Esophagus squamous epithelium (tissue), 5 donors: ENCODE measurements at regions not wholly inside any gene's neighbourhood (a gene's known extent, or its start where the extent isn't known, plus 50 kb on each side); places are given as distances from the start of the nearest gene placed in this dataset.

Experiments
- DNase-seq: peaks from one replicate; lab custom pipeline; 2025; lab: John Stamatoyannopoulos, UW
- H3K27ac ChIP-seq, 4 donors: fragments of 200-600 bp; sonication (generic); one replicate each; pipeline ENCODE4 v1.5.1; 2016 to 2019; ENCODE audit warnings: mild to moderate bottlenecking in 1 of 4
- H3K27me3 ChIP-seq, 4 donors: fragments of 200-600 bp; sonication (generic); 1 replicate in 3 of 4; 2 replicates in 1 of 4; pipeline versions ENCODE4 v1.5.1 to v1.6.0; 2017 to 2021; ENCODE audit warnings: antibody characterized with exemption in 1 of 4
- H3K36me3 ChIP-seq, 3 donors: fragments of 200-600 bp; sonication (generic); one replicate each; pipeline ENCODE4 v1.5.1; 2016 to 2019
- H3K4me1 ChIP-seq, 3 donors: fragments of 200-600 bp; sonication (generic); one replicate each; pipeline ENCODE4 v1.5.1; 2017 to 2019
- H3K4me3 ChIP-seq, 4 donors: fragments of 200-600 bp; sonication (generic); 1 replicate in 3 of 4; 2 replicates in 1 of 4; pipeline ENCODE4 v1.5.1; 2016 to 2019; ENCODE audit warnings: mild to moderate bottlenecking in 2 of 4, moderate library complexity in 1 of 4
- H3K9me3 ChIP-seq, 3 donors: fragments of 200-600 bp; sonication (generic); one replicate each; pipeline ENCODE4 v1.5.1; 2016 to 2019
- POLR2A ChIP-seq, 4 donors: fragments of 450-650 bp; IDR thresholded peaks; one replicate each; pipeline ENCODE4 v1.6.1; 2017; ENCODE audit warnings: antibody characterized with exemption in 4 of 4, mild to moderate bottlenecking in 4 of 4, moderate library complexity in 3 of 4
- WGBS, 2 donors: methylation state at CpG; one replicate each; pipeline ENCODE4 v1.1.5; 2018; 5-methylcytosine and 5-hydroxymethylcytosine counted together
- intact Hi-C: fragments of 100-400 bp; cut with DNase I; formaldehyde crosslinking; loops from one replicate; pipeline ENCODE4 v1.15.0; 2022
- TF ChIP-seq, protein P1 (sequence below), 6 experiments: fragments of 450-650 bp in 4 of 6; fragments of 200-600 bp in 2 of 6; sonication (generic) in 2 of 6; IDR thresholded peaks; one replicate each; pipeline ENCODE4 v1.5.1; 2016 to 2019; ENCODE audit warnings: antibody characterized with exemption in 6 of 6, mild to moderate bottlenecking in 4 of 6, moderate library complexity in 4 of 6
- donor health status: DM: yes; HTN: yes; CAD: no.

DNA sequence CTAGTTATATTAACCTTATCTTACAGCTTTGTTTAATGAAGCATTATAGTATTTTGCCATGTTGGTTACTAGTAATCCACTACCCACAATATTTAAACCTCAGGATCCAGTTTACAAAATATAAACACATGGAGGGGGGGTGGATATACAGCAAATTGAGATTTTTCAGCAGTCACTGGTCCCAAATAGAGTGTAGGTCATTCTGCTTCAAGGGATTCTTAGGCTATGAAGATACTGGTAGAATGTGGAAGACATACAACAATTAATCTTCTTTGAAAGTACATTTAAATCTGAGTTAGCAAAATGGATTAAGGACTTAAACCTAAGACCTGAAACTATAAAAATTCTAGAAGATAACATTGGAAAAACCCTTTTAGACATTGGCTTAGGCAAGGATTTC is 569.6 kb downstream of the ZNF674 start:
- intact Hi-C loops = no loop called here
- H3K36me3 ChIP-seq = no peaks in the 10 kb centered on the region

DNA sequence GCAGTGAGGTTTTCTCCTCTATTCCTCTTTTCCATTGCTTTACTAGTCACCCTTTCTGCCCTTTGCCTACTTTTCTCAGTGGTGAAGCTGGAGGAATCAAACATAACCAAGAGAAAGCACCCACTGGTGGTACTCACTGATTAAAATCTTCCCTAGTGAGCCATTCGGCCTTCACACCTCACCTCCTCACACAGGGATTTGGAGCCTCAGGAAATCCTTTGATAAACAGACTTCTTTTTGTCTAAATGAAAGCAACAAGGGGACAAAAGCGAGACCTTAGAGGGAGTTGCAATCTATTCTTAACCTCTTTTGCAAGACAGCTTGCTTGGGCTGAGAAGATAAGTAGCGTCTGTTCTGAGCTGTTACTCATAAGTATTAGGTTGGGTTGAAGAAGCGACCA is 572.6 kb downstream of the ZNF674 start:
- TF ChIP-seq, protein P1, sequence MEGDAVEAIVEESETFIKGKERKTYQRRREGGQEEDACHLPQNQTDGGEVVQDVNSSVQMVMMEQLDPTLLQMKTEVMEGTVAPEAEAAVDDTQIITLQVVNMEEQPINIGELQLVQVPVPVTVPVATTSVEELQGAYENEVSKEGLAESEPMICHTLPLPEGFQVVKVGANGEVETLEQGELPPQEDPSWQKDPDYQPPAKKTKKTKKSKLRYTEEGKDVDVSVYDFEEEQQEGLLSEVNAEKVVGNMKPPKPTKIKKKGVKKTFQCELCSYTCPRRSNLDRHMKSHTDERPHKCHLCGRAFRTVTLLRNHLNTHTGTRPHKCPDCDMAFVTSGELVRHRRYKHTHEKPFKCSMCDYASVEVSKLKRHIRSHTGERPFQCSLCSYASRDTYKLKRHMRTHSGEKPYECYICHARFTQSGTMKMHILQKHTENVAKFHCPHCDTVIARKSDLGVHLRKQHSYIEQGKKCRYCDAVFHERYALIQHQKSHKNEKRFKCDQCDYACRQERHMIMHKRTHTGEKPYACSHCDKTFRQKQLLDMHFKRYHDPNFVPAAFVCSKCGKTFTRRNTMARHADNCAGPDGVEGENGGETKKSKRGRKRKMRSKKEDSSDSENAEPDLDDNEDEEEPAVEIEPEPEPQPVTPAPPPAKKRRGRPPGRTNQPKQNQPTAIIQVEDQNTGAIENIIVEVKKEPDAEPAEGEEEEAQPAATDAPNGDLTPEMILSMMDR (IDR thresholded peaks at IDR 0.05) = no peak
- TF ChIP-seq POLR2A (IDR thresholded peaks at IDR 0.05) = no peak
- 59 to 89% methylated on average over 4 of the region's 4 CpGs for WGBS, 2 donors
- H3K4me3 ChIP-seq = no peak overlapping the region
- intact Hi-C loops = no loop called here
- H3K27me3 ChIP-seq = no peaks in the 10 kb centered on the region
- no peak overlapping the region for H3K27ac ChIP-seq
- DNase-seq = no peak
- H3K4me1 ChIP-seq = no peaks in the 10 kb centered on the region
- H3K36me3 ChIP-seq = no peaks in the 10 kb centered on the region
- H3K9me3 ChIP-seq = no peaks in the 10 kb centered on the region

More for the DNA sequence above, 569.6 kb downstream of the ZNF674 start:
- H3K9me3 ChIP-seq = no peaks in the 10 kb centered on the region
- H3K27ac ChIP-seq = no peak overlapping the region
- no peak for DNase-seq
- TF ChIP-seq, protein P1 (IDR thresholded peaks at IDR 0.05) = no peak
- TF ChIP-seq POLR2A (IDR thresholded peaks at IDR 0.05) = no peak
- no peak overlapping the region for H3K4me3 ChIP-seq
- H3K27me3 ChIP-seq = no peaks in the 10 kb centered on the region
- H3K4me1 ChIP-seq = no peaks in the 10 kb centered on the region

DNA sequence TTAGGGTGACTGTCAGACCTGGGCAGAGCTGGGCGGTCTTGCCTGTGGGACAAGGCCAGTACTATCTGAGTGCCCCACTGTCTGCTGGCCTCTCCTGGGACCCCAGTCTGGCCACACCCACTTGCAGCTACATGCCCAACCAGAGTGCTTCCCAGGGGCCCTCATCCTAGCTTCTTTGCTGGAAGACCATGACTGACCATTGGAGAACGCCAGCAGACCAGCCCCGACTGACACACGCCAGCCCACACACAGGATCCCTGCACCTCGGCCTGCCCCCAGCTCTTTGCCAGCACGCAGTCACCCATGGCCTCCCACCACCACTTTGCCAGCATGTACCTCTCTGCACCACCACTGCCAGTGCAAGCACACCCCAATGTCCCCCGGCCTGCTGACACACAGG is 585.7 kb downstream of the ZNF674 start:
- Histone ChIP-seq H3K36me3 (no peaks in the 10 kb centered on the region), H3K4me3 (no peak overlapping the region), H3K27me3 (no peaks in the 10 kb centered on the region), H3K9me3 (no peaks in the 10 kb centered on the region), H3K4me1 (no peaks in the 10 kb centered on the region), H3K27ac (no peak overlapping the region)
- intact Hi-C loops = no loop called here
- WGBS, 2 donors = 87% methylated on average over 7 of the region's 7 CpGs; no CpG with 5 or more reads in 1 of the 2 donors
- TF ChIP-seq, protein P1 (IDR thresholded peaks at IDR 0.05) = no peak
- no peak for TF ChIP-seq POLR2A (IDR thresholded peaks at IDR 0.05)
- no peak for DNase-seq

DNA sequence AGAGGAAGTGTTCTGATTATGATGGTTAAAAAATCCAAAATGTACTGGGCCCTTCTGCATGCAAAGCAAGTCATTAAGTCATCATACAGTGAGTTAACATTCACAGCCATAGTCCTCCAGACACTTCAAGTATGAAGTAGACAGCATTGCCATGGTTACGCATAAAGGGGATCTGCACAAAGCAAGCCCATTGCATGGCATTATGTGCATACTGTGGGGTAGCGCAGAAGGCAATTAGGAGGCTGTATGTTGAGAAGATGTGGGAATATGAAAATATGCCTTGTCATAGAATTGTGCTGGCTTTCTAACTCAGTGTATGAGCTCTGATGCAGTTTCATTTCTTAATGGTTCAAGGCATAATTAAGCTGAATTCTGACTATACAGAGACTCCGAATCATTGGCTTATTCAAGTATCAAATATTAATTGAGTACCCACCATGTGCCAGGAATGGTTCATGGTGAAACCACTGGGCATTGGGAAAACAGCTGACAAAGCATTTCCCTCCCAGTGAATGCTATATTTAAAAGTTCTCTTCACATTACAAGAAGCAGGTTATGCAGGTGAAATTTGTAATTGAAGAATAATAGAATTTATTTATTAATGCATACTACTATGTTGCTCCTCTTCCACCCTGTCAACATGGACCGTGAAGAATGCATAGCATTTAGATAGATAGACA is 588.9 kb downstream of the ZNF674 start:
- H3K27ac ChIP-seq = no peak overlapping the region
- no peaks in the 10 kb centered on the region for H3K27me3 ChIP-seq
- H3K4me3 ChIP-seq = no peak overlapping the region
- 83 to 86% methylated on average over 2 to 4 of the region's 4 CpGs for WGBS, 2 donors
- intact Hi-C loops = no loop called here
- no peak for DNase-seq
- H3K4me1 ChIP-seq = no peaks in the 10 kb centered on the region
- no peaks in the 10 kb centered on the region for H3K9me3 ChIP-seq
- TF ChIP-seq POLR2A (IDR thresholded peaks at IDR 0.05) = no peak
- H3K36me3 ChIP-seq = no peaks in the 10 kb centered on the region

DNA sequence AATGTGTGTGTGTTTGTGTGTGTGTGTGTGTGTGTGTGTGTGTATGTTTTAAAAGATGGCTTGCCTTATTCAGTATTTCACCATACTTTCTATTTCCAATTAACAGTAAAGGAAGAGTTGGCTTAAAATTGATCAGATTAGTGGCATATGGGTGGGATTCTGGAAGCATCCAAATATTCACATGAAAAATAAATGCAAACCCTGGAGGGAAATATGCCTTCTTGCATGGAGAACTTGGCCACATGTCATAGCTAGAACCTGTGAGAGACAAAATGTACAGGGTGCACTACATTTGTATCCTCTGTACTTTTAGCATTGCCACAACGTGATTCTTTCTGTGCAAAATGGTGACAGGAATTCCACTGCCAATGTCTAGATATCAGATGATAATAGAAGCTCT is 589.6 kb downstream of the ZNF674 start:
- TF ChIP-seq POLR2A (IDR thresholded peaks at IDR 0.05) = no peak
- TF ChIP-seq, protein P1 (IDR thresholded peaks at IDR 0.05) = no peak
- no peak for DNase-seq
- Histone ChIP-seq H3K36me3 (no peaks in the 10 kb centered on the region), H3K4me3 (no peak overlapping the region), H3K27me3 (no peaks in the 10 kb centered on the region), H3K9me3 (no peaks in the 10 kb centered on the region), H3K4me1 (no peaks in the 10 kb centered on the region), H3K27ac (no peak overlapping the region)
- 46 to 73% methylated on average over 1 of the region's 1 CpG for WGBS, 2 donors
- intact Hi-C loops = no loop called here

DNA sequence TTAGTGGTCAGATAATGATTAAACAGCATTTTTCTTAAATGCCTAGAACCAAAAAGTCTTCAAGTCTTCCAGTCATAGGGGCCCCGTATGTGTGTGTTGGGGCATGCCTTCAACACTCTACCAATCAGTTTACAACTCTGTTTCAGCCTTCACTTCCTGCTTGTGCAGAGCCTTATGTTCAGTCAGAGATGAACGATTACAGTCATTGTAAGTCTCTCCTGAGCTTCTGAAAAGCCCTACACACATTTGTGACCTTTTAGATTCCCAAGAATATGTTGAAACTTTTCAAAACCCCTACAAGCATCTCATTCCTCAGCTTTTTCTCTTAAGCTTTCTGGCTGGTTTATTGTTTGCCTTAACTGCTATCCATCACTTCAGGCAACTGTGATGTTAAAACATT is 591.2 kb downstream of the ZNF674 start:
- no peaks in the 10 kb centered on the region for H3K9me3 ChIP-seq
- intact Hi-C loops = no loop called here
- H3K4me3 ChIP-seq = no peak overlapping the region
- no peaks in the 10 kb centered on the region for H3K36me3 ChIP-seq
- no peak overlapping the region for H3K27ac ChIP-seq
- no peaks in the 10 kb centered on the region for H3K27me3 ChIP-seq
- TF ChIP-seq, protein P1 (IDR thresholded peaks at IDR 0.05) = no peak
- no peak for TF ChIP-seq POLR2A (IDR thresholded peaks at IDR 0.05)
- WGBS, 2 donors = 58 to 70% methylated on average over 2 of the region's 2 CpGs
- H3K4me1 ChIP-seq = no peaks in the 10 kb centered on the region
- DNase-seq = no peak
